ENCODE measurements at regions not wholly inside any gene's neighbourhood (a gene's known extent, or its start where the extent isn't known, plus 50 kb on each side); places are given as distances from the start of the nearest gene placed in this dataset.

GRCh38 chr2:226011716-226012450 is 612.4 kb downstream of the NYAP2 start:
- TF ChIP-seq CTCF (IDR thresholded peaks at IDR 0.05; ENCODE audit: low read depth, low read length, missing input control) (no peak), GABPA (IDR thresholded peaks at IDR 0.05 in 1 of 2, conservative IDR thresholded peaks at IDR 0.05 in 1 of 2) (no peak), MAX (IDR thresholded peaks at IDR 0.05) (no peak), EGR1 (IDR thresholded peaks at IDR 0.05; ENCODE audit: low read depth in 2 of 2) (no peak), ZBTB33 (IDR thresholded peaks at IDR 0.05) (no peak), YY1 (IDR thresholded peaks at IDR 0.05) (no peak), TAF1 (conservative IDR thresholded peaks at IDR 0.05) (no peak)

All from liver (tissue), 3 donors.